Astrocyte of the spinal cord (primary cell): ENCODE measurements at regions not wholly inside any gene's neighbourhood (a gene's known extent, or its start where the extent isn't known, plus 50 kb on each side); places are given as distances from the start of the nearest gene placed in this dataset.
"Not testable (repeated sequence)": the region's sequence is repeated elsewhere in the genome, so short reads cannot be mapped to it uniquely, and the experiment has no call there.

Experiments
- DNase-seq: peaks from one replicate; pipeline ENCODE4 v3.0.0; 2011; ENCODE audit warnings: low read depth, low spot score
- H3K4me3 ChIP-seq: 2 replicates; pipeline ENCODE4 v1.5.1; 2011; ENCODE audit warnings: low read depth, mild to moderate bottlenecking, low read length, moderate library complexity
- CTCF ChIP-seq: IDR thresholded peaks from 2 replicates; pipeline ENCODE4 v1.5.1; 2012; ENCODE audit warnings: low read depth, mild to moderate bottlenecking, low read length, inconsistent platforms
- in situ Hi-C: cut with HindIII; loops from 2 replicates; pipeline ENCODE4 v1.10.0; 2017; ENCODE audit warnings: low sequenced_read_pairs

- no peak for DNase-seq
- no peak overlapping the region for H3K4me3 ChIP-seq
- no peak for TF ChIP-seq CTCF
- in situ Hi-C loops: no loop called here
These were observed 229.1 kb downstream of the YTHDC2 start for GRCh38 chr5:113742639-113743038.

GRCh38 chr5:113748403-113748802, 234.9 kb downstream of the YTHDC2 start:
- in situ Hi-C loops: no loop called here
- TF ChIP-seq CTCF: no peak
- H3K4me3 ChIP-seq: no peak overlapping the region
- no peak for DNase-seq

- no peak for TF ChIP-seq CTCF
- no peak for DNase-seq
- in situ Hi-C loops: no loop called here
These were observed 235.8 kb downstream of the YTHDC2 start for GRCh38 chr5:113749334-113749733.

GRCh38 chr5:113753182-113753581, 239.7 kb downstream of the YTHDC2 start:
- H3K4me3 ChIP-seq, DNase-seq, in situ Hi-C loops: not testable (repeated sequence)

More at GRCh38 chr5:113749334-113749733, 235.8 kb downstream of the YTHDC2 start:
- no peak overlapping the region for H3K4me3 ChIP-seq

- in situ Hi-C loops: no loop called here
- no peak overlapping the region for H3K4me3 ChIP-seq
- no peak for TF ChIP-seq CTCF
- no peak for DNase-seq
These were observed 242.0 kb downstream of the YTHDC2 start for GRCh38 chr5:113755516-113755915.

- no peak overlapping the region for H3K4me3 ChIP-seq
- no peak for DNase-seq
- in situ Hi-C loops: no loop called here
- TF ChIP-seq CTCF: no peak
These were observed 244.0 kb downstream of the YTHDC2 start for GRCh38 chr5:113757508-113757907.

GRCh38 chr5:113759505-113759904, 246.0 kb downstream of the YTHDC2 start:
- no peak for DNase-seq
- no peak overlapping the region for H3K4me3 ChIP-seq
- in situ Hi-C loops: no loop called here
- TF ChIP-seq CTCF: no peak
